ENCODE measurements at regions not wholly inside any gene's neighbourhood (a gene's known extent, or its start where the extent isn't known, plus 50 kb on each side); places are given as distances from the start of the nearest gene placed in this dataset.

DNA sequence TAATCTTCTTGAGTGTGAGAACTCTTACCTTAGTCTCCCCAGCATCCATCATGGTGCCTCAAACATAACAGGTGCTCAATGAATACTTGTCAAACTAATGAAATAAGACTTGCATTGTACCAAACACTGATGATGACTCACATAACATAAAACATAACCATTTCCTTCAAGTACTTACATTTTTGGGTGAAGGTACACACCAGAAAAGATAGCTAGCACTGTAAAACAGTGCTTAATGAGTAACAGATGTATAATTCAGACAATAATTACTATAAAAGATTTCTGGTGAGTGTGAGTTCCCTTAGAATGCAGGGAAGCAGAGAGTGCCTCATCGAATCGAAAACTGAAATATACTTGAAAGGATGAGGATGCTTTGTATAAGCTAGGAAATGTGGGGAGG is 70.1 kb upstream of the HCCS start:
- Histone ChIP-seq H3K79me2 (ENCODE audit: control insufficient read depth in 1 of 2, insufficient read depth in 2 of 2, low read length in 2 of 2) (no peaks in the 10 kb centered on the region), H3K4ac (replicated peaks; ENCODE audit: insufficient read length, low read depth, low read length) (no peak overlapping the region), H4K8ac (ENCODE audit: extremely low read depth, insufficient read depth, low read length) (no peak overlapping the region), H3K79me1 (ENCODE audit: low read depth, low read length) (no peaks in the 10 kb centered on the region), H3K23me2 (ENCODE audit: low read depth, low read length) (no peaks in the 10 kb centered on the region), H2BK15ac (ENCODE audit: low read length) (no peak overlapping the region), H3K36me3 (ENCODE audit: control insufficient read depth in 2 of 4, insufficient read depth in 4 of 4, low read length in 3 of 4) (no peaks in the 10 kb centered on the region), H3K23ac (ENCODE audit: insufficient read length) (no peak overlapping the region), H4K91ac (replicated peaks; ENCODE audit: insufficient read length, low read length) (no peak overlapping the region), H3K9me3 (ENCODE audit: insufficient read depth in 2 of 2, low read depth in 1 of 2, low read length in 1 of 2) (no peaks in the 10 kb centered on the region), H2BK20ac (ENCODE audit: low read length) (no peak overlapping the region), H2AFZ (ENCODE audit: low read length) (no peak overlapping the region), H2BK5ac (ENCODE audit: low read depth, low read length) (no peak overlapping the region), H3K27ac (ENCODE audit: low read depth, low read length) (no peak overlapping the region), H3K18ac (ENCODE audit: extremely low read depth, low read length) (no peak overlapping the region), H2AK5ac (ENCODE audit: low read depth, low read length) (no peak overlapping the region), H3K4me1 (replicated peaks in 1 of 4; ENCODE audit: control insufficient read depth in 3 of 4, insufficient read depth in 4 of 4, low read length in 3 of 4) (no peaks in the 10 kb centered on the region), H2BK120ac (replicated peaks; ENCODE audit: low read depth, low read length) (no peak overlapping the region), H3K4me3 (ENCODE audit: extremely low read depth in 1 of 4, insufficient read depth in 2 of 4, low read depth in 3 of 4, low read length in 4 of 4) (no peak overlapping the region), H3K27me3 (replicated peaks in 1 of 4; ENCODE audit: control insufficient read depth in 3 of 4, extremely low read depth in 1 of 4, insufficient read depth in 3 of 4, low read length in 3 of 4) (no peaks in the 10 kb centered on the region), H3K56ac (replicated peaks; ENCODE audit: insufficient read length, low read depth, low read length) (no peak overlapping the region), H3K14ac (ENCODE audit: insufficient read length) (no peak overlapping the region), H2BK12ac (ENCODE audit: low read depth, low read length) (no peak overlapping the region), H4K20me1 (replicated peaks in 1 of 2; ENCODE audit: control insufficient read depth in 1 of 2, insufficient read depth in 2 of 2, low read length in 2 of 2) (no peaks in the 10 kb centered on the region), H4K5ac (ENCODE audit: insufficient read length, low read depth, low read length) (no peak overlapping the region), H3K9ac (replicated peaks in 1 of 4; ENCODE audit: extremely low read depth in 1 of 4, low read depth in 3 of 4, low read length in 3 of 4) (no peak overlapping the region), H3K4me2 (ENCODE audit: insufficient read depth in 1 of 2, low read depth in 2 of 2, low read length in 2 of 2) (no peak overlapping the region)
- WGBS, 2 experiments (ENCODE audit: extremely low coverage in 1 of 2, insufficient coverage in 1 of 2, insufficient read length in 1 of 2, insufficient replicate concordance in 2 of 2, low coverage in 1 of 2, low lambda C conversion rate in 2 of 2, missing lambda C conversion rate in 1 of 2) = 91% methylated on average over 2 of the region's 2 CpGs; no CpG with 5 or more reads in 1 of the 2 experiments
- CTCF ChIA-PET (ENCODE audit: partially characterized antibody) = interaction anchor here (1.1 kb wide), 1 partner anchor 404 kb away, joined by 3 read pairs; no protein-coding TSS in a partner anchor
- FAIRE-seq (no peak), DNase-seq (ENCODE audit: low read depth in 1 of 2, low spot score in 2 of 2) (no peak)
- no peak for TF ChIP-seq RAD21 (IDR thresholded peaks at IDR 0.05 in 1 of 2, conservative IDR thresholded peaks at IDR 0.05 in 1 of 2; ENCODE audit: low read depth in 2 of 2, low read length in 2 of 2)
- POLR2A ChIA-PET (ENCODE audit: partially characterized antibody) = no interaction called here
